Duodenal mucosa (tissue), 2 donors: ENCODE measurements at regions not wholly inside any gene's neighbourhood (a gene's known extent, or its start where the extent isn't known, plus 50 kb on each side); places are given as distances from the start of the nearest gene placed in this dataset.
A peak's percentile ranks its signal among the peaks of the same experiment; 100 is the strongest.
"Not testable (repeated sequence)": the region's sequence is repeated elsewhere in the genome, so short reads cannot be mapped to it uniquely, and the experiment has no call there.

Source experiments
- H3K27ac ChIP-seq: one replicate; pipeline ENCODE4 v1.7.0; 2013; ENCODE audit warnings: low read depth, low read length
- H3K27me3 ChIP-seq, 2 donors: one replicate each; pipeline ENCODE4 v1.7.0; 2013; ENCODE audit warnings: low read length in 2 of 2, control low read depth in 1 of 2; ENCODE audit not compliant: insufficient read depth in 2 of 2, control insufficient read depth in 1 of 2
- H3K36me3 ChIP-seq, 2 donors: one replicate each; pipeline ENCODE4 v1.7.0; 2013; ENCODE audit warnings: low read length in 2 of 2, control low read depth in 1 of 2; ENCODE audit not compliant: insufficient read depth in 2 of 2, control insufficient read depth in 1 of 2
- H3K4me1 ChIP-seq, 2 donors: one replicate each; pipeline ENCODE4 v1.7.0; 2013; ENCODE audit warnings: low read length in 2 of 2, control low read depth in 1 of 2; ENCODE audit not compliant: insufficient read depth in 2 of 2, control insufficient read depth in 1 of 2
- H3K4me3 ChIP-seq, 2 donors: one replicate each; pipeline ENCODE4 v1.7.0; 2013; ENCODE audit warnings: low read length in 2 of 2, low read depth in 1 of 2
- H3K9ac ChIP-seq, 2 donors: one replicate each; pipeline ENCODE4 v1.7.0; 2013; ENCODE audit warnings: low read length in 2 of 2, low read depth in 1 of 2
- H3K9me3 ChIP-seq, 2 donors: one replicate each; pipeline ENCODE4 v1.7.0; 2013; ENCODE audit warnings: low read length in 2 of 2, control low read depth in 1 of 2; ENCODE audit not compliant: control insufficient read depth in 1 of 2

GRCh38 chr1:149841597-149842238 lies 57.6 kb upstream of the BOLA1 start:
- H3K9me3 ChIP-seq, H3K4me3 ChIP-seq, H3K27me3 ChIP-seq, H3K36me3 ChIP-seq, H3K27ac ChIP-seq, H3K9ac ChIP-seq: not testable (repeated sequence)
- peaks cover 22 to 26% of the 10 kb centered on the region in 2 donors for H3K4me1 ChIP-seq

DNA sequence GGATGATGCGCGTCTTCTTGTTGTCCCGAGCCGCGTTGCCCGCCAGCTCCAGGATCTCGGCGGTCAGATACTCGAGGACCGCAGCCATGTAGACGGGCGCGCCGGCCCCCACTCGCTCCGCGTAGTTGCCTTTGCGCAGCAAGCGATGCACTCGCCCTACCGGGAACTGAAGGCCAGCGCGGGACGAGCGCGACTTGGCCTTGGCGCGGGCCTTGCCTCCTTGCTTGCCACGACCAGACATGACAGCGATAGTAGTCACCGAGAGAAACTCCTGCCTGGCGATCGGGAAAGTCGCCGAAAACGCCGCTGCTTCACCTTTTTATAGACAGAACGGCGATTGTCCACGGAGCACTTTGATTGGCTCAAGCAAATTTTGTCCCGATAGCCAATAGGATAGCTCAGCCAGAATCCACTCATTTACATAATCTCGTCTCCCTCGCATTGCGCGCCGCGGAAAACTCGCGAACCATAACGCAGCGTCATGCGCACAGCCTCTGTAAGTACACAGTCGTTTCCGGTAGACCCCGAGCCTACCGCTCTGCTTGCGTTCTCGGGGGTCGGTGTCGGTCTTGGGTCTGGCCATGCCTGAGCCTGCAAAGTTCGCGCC lies 56.8 kb upstream of the BOLA1 start:
- not testable (repeated sequence) for H3K27ac ChIP-seq, H3K9ac ChIP-seq, H3K36me3 ChIP-seq, H3K27me3 ChIP-seq, H3K4me3 ChIP-seq, H3K9me3 ChIP-seq
- peaks cover 23 to 29% of the 10 kb centered on the region in 2 donors for H3K4me1 ChIP-seq

- H3K4me3 ChIP-seq = peak overlapping the region; percentile 67 to 89
- H3K27ac ChIP-seq = peak overlapping the region; percentile 44
- peak overlapping the region; percentile 65 to 89 for H3K9ac ChIP-seq
- H3K9me3 ChIP-seq = no peaks in the 10 kb centered on the region
- no peaks in the 10 kb centered on the region for H3K27me3 ChIP-seq
- peaks cover 0 to 6% of the 10 kb centered on the region in 2 donors for H3K36me3 ChIP-seq
- H3K4me1 ChIP-seq = peaks cover 32 to 38% of the 10 kb centered on the region in 2 donors
These were observed 55.8 kb upstream of the BOLA1 start for GRCh38 chr1:149843431-149844041.

- H3K27me3 ChIP-seq = no peaks in the 10 kb centered on the region
- peak overlapping the region; percentile 67 to 89 for H3K4me3 ChIP-seq
- peak overlapping the region; percentile 65 to 89 for H3K9ac ChIP-seq
- H3K36me3 ChIP-seq = peaks cover 0 to 6% of the 10 kb centered on the region in 2 donors
- no peaks in the 10 kb centered on the region for H3K9me3 ChIP-seq
- H3K4me1 ChIP-seq = peaks cover 37 to 43% of the 10 kb centered on the region in 2 donors
- H3K27ac ChIP-seq = no peak overlapping the region
These were observed 55.3 kb upstream of the BOLA1 start for GRCh38 chr1:149844101-149844500.

GRCh38 chr1:149844650-149845255 lies 54.6 kb upstream of the BOLA1 start:
- peaks cover 0 to 6% of the 10 kb centered on the region in 2 donors for H3K36me3 ChIP-seq
- peak overlapping the region; percentile 23 to 41 for H3K4me3 ChIP-seq
- peaks cover 42 to 50% of the 10 kb centered on the region in 2 donors for H3K4me1 ChIP-seq
- no peak overlapping the region for H3K27ac ChIP-seq
- no peaks in the 10 kb centered on the region for H3K27me3 ChIP-seq
- no peaks in the 10 kb centered on the region for H3K9me3 ChIP-seq
- peak overlapping the region; percentile 48 to 89 for H3K9ac ChIP-seq

DNA sequence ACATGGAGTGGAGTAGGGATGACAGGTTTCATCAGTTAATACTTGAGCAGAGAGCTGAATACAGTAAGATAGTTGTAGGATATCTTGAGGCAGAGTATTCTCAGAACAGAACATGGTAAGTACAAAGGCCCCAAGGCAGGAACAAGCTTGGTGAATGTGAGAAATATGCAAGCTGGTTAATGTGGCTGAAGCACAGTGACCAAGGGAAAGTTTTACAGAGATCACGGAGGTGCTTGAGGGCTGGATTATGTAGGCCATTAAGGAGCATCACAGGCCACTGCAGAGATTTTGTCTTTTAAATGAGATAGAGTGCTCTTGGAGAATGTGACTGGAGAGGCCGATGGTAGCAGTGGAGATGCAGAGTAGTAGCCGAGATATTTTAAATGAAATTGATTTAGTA lies 54.0 kb upstream of the BOLA1 start:
- peak overlapping the region in 1 of 2 donors; percentile 16 for H3K9ac ChIP-seq
- no peaks in the 10 kb centered on the region for H3K27me3 ChIP-seq
- H3K4me1 ChIP-seq = peaks cover 42 to 53% of the 10 kb centered on the region in 2 donors
- no peak overlapping the region for H3K27ac ChIP-seq
- no peaks in the 10 kb centered on the region for H3K9me3 ChIP-seq
- H3K4me3 ChIP-seq = peak overlapping the region in 1 of 2 donors; percentile 41
- peaks cover 0 to 6% of the 10 kb centered on the region in 2 donors for H3K36me3 ChIP-seq

DNA sequence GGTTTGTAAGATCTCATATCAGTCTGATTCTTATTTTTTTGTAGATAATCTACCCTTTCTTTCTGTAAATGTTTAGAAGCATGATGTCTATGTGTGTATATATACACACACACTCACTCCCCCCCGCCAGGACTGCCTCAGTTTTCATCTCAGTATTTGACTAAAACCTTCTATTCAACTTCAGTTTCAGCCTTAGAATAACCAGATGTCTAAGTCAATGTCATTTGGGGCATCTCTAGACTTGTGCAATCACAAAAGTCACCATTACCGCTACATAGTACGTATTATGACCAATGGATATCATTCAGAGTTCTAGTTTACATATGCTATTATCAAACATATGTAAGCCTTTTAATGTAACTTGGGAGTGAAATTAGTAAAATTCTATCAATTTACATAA lies 53.3 kb upstream of the BOLA1 start:
- H3K36me3 ChIP-seq = peaks cover 0 to 6% of the 10 kb centered on the region in 2 donors
- peaks cover 42 to 53% of the 10 kb centered on the region in 2 donors for H3K4me1 ChIP-seq
- no peaks in the 10 kb centered on the region for H3K9me3 ChIP-seq
- no peaks in the 10 kb centered on the region for H3K27me3 ChIP-seq
- H3K9ac ChIP-seq = peak overlapping the region in 1 of 2 donors; percentile 16
- H3K27ac ChIP-seq = no peak overlapping the region
- no peak overlapping the region for H3K4me3 ChIP-seq

GRCh38 chr1:149846593-149847466 lies 52.5 kb upstream of the BOLA1 start:
- no peak overlapping the region for H3K9ac ChIP-seq
- no peaks in the 10 kb centered on the region for H3K27me3 ChIP-seq
- no peaks in the 10 kb centered on the region for H3K9me3 ChIP-seq
- peaks cover 42 to 53% of the 10 kb centered on the region in 2 donors for H3K4me1 ChIP-seq
- peaks cover 0 to 6% of the 10 kb centered on the region in 2 donors for H3K36me3 ChIP-seq
- H3K4me3 ChIP-seq = no peak overlapping the region
- H3K27ac ChIP-seq = no peak overlapping the region

DNA sequence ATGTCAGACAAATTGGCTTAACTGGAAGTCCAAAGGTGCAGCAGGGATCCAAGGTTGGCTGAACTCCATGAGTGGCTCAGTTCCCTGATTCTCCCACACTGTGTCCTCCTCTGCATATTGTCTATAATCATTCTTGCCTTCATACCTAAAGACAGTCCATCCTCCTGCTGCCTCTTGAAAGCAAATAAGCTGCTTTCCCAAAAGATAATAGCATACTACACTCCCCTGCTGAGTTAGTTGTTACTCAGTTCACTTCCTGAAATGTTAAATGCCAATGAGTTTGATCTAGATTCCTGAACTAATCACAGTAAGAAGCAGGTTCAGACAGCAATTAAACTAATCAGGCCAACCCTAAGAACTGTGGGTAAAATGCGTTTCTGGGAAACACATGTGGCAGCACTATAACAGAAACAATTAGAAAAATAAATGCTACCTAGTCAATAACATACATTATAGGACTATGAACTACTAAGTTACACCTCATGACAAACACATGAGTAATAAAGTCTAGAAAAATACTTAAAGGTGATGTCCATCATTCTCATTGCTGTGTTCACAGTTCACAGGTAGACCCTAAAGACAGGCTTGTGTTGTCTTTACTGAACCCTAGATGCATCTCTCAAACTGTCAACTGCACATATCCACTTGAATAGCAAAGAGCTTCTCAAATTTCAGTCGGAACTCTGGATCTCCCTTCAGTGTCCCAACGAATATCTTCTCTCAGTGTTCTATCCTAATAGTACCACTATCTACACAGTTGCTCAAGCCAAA lies 50.8 kb upstream of the BOLA1 start:
- H3K27me3 ChIP-seq = no peaks in the 10 kb centered on the region
- H3K9me3 ChIP-seq = no peaks in the 10 kb centered on the region
- H3K36me3 ChIP-seq = peaks cover 0 to 6% of the 10 kb centered on the region in 2 donors
- peaks cover 42 to 53% of the 10 kb centered on the region in 2 donors for H3K4me1 ChIP-seq
- peak overlapping the region; percentile 76 to 94 for H3K9ac ChIP-seq
- peak overlapping the region; percentile 84 to 86 for H3K4me3 ChIP-seq
- H3K27ac ChIP-seq = no peak overlapping the region
